ENCODE measurements at regions not wholly inside any gene's neighbourhood (a gene's known extent, or its start where the extent isn't known, plus 50 kb on each side); places are given as distances from the start of the nearest gene placed in this dataset.

DNA sequence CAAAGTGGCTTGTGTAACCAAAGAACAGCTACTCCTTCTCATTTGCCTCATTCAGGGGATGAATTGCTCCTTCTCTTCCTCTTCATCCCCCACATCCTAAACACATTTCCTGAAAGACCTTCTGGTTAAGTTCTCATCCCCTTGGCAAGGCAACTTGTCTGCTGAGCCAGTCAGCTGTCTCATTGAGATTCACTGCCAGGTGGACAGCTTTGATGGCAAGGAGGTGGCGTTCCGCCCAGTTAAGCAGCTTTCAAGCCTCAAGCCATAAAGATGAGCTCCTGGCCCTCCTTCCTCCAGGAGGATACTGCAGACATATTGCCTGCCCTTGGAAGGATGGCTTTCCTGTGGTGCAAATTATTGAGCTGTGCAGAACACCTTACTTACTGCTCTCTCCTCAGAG, 448.6 kb upstream of the MPDZ start (continued):
- TF ChIP-seq, protein P1, sequence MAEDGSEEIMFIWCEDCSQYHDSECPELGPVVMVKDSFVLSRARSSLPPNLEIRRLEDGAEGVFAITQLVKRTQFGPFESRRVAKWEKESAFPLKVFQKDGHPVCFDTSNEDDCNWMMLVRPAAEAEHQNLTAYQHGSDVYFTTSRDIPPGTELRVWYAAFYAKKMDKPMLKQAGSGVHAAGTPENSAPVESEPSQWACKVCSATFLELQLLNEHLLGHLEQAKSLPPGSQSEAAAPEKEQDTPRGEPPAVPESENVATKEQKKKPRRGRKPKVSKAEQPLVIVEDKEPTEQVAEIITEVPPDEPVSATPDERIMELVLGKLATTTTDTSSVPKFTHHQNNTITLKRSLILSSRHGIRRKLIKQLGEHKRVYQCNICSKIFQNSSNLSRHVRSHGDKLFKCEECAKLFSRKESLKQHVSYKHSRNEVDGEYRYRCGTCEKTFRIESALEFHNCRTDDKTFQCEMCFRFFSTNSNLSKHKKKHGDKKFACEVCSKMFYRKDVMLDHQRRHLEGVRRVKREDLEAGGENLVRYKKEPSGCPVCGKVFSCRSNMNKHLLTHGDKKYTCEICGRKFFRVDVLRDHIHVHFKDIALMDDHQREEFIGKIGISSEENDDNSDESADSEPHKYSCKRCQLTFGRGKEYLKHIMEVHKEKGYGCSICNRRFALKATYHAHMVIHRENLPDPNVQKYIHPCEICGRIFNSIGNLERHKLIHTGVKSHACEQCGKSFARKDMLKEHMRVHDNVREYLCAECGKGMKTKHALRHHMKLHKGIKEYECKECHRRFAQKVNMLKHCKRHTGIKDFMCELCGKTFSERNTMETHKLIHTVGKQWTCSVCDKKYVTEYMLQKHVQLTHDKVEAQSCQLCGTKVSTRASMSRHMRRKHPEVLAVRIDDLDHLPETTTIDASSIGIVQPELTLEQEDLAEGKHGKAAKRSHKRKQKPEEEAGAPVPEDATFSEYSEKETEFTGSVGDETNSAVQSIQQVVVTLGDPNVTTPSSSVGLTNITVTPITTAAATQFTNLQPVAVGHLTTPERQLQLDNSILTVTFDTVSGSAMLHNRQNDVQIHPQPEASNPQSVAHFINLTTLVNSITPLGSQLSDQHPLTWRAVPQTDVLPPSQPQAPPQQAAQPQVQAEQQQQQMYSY (CRISPR knock-in tag; IDR thresholded peaks at IDR 0.05): no peak
- TF ChIP-seq SUPT20H (IDR thresholded peaks at IDR 0.05; ENCODE audit: borderline replicate concordance, control insufficient read depth, low read depth, low read length) (no peak), TAF1 (IDR thresholded peaks at IDR 0.05; ENCODE audit: borderline replicate concordance, low read depth, low read length) (no peak), ETV6 (conservative IDR thresholded peaks at IDR 0.05 in 1 of 2, IDR thresholded peaks at IDR 0.05 in 1 of 2; ENCODE audit: borderline replicate concordance in 1 of 2, low read depth in 1 of 2) (no peak)
- TF ChIP-seq, protein P2, sequence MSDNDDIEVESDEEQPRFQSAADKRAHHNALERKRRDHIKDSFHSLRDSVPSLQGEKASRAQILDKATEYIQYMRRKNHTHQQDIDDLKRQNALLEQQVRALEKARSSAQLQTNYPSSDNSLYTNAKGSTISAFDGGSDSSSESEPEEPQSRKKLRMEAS (IDR thresholded peaks at IDR 0.05; ENCODE audit: low read depth, low read length): no peak
- TF ChIP-seq, protein P3, sequence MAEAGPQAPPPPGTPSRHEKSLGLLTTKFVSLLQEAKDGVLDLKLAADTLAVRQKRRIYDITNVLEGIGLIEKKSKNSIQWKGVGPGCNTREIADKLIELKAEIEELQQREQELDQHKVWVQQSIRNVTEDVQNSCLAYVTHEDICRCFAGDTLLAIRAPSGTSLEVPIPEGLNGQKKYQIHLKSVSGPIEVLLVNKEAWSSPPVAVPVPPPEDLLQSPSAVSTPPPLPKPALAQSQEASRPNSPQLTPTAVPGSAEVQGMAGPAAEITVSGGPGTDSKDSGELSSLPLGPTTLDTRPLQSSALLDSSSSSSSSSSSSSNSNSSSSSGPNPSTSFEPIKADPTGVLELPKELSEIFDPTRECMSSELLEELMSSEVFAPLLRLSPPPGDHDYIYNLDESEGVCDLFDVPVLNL (IDR thresholded peaks at IDR 0.05; ENCODE audit: low read depth, low read length): no peak

DNA sequence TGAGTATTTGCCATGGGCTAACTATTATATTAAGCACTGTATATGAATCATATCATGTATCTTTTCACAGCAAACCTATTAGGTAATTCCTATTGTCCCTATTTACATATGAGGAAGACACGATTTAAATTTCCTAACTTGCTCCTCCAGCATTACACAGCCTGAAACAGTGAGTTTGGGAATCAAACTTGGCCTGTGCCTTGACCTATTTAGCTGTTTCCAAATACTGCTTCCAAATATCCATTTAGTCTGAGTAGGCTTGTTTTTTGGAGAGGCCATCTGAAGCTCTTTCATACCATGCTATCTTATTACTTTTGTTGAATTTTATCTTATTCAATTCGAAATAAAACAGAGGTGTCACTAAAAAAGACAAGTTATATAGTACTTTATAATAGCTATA, 447.3 kb upstream of the MPDZ start:
- H3K27me3 ChIP-seq (replicated peaks in 1 of 2; ENCODE audit: control insufficient read depth in 2 of 2, insufficient read depth in 2 of 2, low read length in 1 of 2): no peaks in the 10 kb centered on the region
- no peak overlapping the region for H3K4me2 ChIP-seq (ENCODE audit: control insufficient read depth, insufficient read depth)
- FAIRE-seq: no peak
- 0% methylated on average over 2 of the region's 2 CpGs for WGBS (ENCODE audit: insufficient coverage, insufficient replicate concordance, low lambda C conversion rate, missing lambda C conversion rate)
- in situ Hi-C loops (cut with MboI) (no loop called here), intact Hi-C loops (cut with micrococcal nuclease; ENCODE audit: unreplicated experiment) (no loop called here)
- ChIA-PET RAD21 (ENCODE audit: unreplicated experiment) (no interaction called here), CTCF (no interaction called here), POLR2A (no interaction called here), SMC1A (ENCODE audit: uncharacterized antibody, unreplicated experiment) (interaction anchor here (0.9 to 1.5 kb wide), 2 partner anchors 23 to 299 kb away, joined by 3 read pairs; no protein-coding TSS in a partner anchor)
- no peak for DNase-seq (ENCODE audit: low read depth, low spot score)
- no peak overlapping the region for H3K9ac ChIP-seq (ENCODE audit: control insufficient read depth, insufficient read depth, low read length)
- no peaks in the 10 kb centered on the region for H4K20me1 ChIP-seq (ENCODE audit: control insufficient read depth, insufficient read depth)
- ATAC-seq: no peak
- H3K79me2 ChIP-seq (ENCODE audit: control insufficient read depth, insufficient read depth, low read length): no peaks in the 10 kb centered on the region
- H2AFZ ChIP-seq (ENCODE audit: control insufficient read depth, low read depth, low read length): no peak overlapping the region
- no TSS peak for BruUV-seq (replicated peaks)
- no peaks in the 10 kb centered on the region for H3K4me1 ChIP-seq (ENCODE audit: control insufficient read depth, insufficient read depth, low read length)
- H3K9me3 ChIP-seq (replicated peaks; ENCODE audit: control insufficient read depth, insufficient read depth, low read length): no peaks in the 10 kb centered on the region
- no peak overlapping the region for H3K4me3 ChIP-seq
- no peaks in the 10 kb centered on the region for H3K36me3 ChIP-seq (ENCODE audit: control insufficient read depth in 2 of 2, insufficient read depth in 2 of 2, low read length in 1 of 2)
- no peak overlapping the region for H3K27ac ChIP-seq (ENCODE audit: control insufficient read depth, insufficient read depth)
- TF ChIP-seq MEF2A (IDR thresholded peaks at IDR 0.05; ENCODE audit: insufficient read depth, low read depth, low read length) (no peak), CBFB (IDR thresholded peaks at IDR 0.05; ENCODE audit: low read depth) (no peak), MEF2B (IDR thresholded peaks at IDR 0.05; ENCODE audit: partially characterized antibody, poor library complexity, severe bottlenecking) (no peak), STAT3 (IDR thresholded peaks at IDR 0.05; ENCODE audit: low read depth, low read length) (no peak), RB1 (IDR thresholded peaks at IDR 0.05; ENCODE audit: borderline replicate concordance) (no peak), GABPA (IDR thresholded peaks at IDR 0.05; ENCODE audit: low read depth) (no peak), POLR2AphosphoS5 (IDR thresholded peaks at IDR 0.05; ENCODE audit: low read length) (no peak), ZBED1 (IDR thresholded peaks at IDR 0.05; ENCODE audit: borderline replicate concordance) (no peak), NFXL1 (IDR thresholded peaks at IDR 0.05; ENCODE audit: borderline replicate concordance) (no peak)
